Astrocyte of the spinal cord (primary cell): ENCODE measurements at regions not wholly inside any gene's neighbourhood (a gene's known extent, or its start where the extent isn't known, plus 50 kb on each side); places are given as distances from the start of the nearest gene placed in this dataset.

Experiments
- DNase-seq: peaks from one replicate; pipeline ENCODE4 v3.0.0; 2011; ENCODE audit warnings: low read depth, low spot score
- H3K4me3 ChIP-seq: 2 replicates; pipeline ENCODE4 v1.5.1; 2011; ENCODE audit warnings: low read depth, mild to moderate bottlenecking, low read length, moderate library complexity
- in situ Hi-C: cut with HindIII; loops from 2 replicates; pipeline ENCODE4 v1.10.0; 2017; ENCODE audit warnings: low sequenced_read_pairs
- TF ChIP-seq, protein P1 (sequence below): IDR thresholded peaks from 2 replicates; pipeline ENCODE4 v1.5.1; 2012; ENCODE audit warnings: low read depth, mild to moderate bottlenecking, low read length, inconsistent platforms

DNA sequence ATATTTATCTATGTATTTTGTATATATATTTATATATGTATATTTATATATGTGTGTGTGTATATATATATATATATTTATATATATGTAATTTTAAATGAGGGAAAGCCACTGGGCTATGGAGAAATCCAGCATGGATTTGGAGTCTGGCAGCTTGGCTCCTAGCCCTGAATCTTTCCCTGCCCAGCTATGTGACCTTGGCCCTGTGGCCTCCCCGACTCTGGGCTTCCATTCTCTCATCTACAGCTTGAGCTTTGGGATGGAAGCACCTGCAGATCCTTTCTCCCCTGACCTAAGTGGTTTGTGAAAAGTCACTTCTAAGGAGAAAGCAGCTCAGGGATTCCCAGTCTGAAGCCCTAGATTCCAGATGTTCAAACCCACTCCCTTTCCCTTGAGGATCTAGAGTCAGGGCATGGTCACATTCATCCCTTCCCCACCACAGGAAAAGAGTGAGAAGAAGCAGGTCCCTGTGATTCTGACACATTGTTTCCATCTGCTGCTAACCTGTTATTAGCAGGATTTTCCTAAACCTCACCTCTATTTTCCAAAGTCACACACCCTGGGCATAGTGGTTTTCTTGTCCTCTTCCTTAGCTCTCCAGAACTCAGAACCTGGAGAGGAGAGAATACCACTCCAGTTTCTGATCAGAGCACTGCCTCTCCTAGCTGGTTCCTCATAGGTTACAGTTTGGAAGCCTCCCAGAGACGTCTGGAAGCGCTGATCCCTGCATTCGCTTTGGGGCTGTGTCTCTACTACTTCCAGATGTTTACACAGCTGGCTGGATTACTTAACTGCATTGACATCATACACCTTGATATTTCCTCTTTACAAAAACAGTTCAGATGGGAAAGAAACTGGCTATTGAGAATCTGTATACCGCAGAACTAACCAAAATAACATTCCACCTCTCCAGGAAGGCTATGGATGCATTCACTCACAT lies 327.5 kb upstream of the ZMIZ1 start:
- in situ Hi-C loops, result no loop called here
- peak; percentile 65 for DNase-seq
- TF ChIP-seq, protein P1, sequence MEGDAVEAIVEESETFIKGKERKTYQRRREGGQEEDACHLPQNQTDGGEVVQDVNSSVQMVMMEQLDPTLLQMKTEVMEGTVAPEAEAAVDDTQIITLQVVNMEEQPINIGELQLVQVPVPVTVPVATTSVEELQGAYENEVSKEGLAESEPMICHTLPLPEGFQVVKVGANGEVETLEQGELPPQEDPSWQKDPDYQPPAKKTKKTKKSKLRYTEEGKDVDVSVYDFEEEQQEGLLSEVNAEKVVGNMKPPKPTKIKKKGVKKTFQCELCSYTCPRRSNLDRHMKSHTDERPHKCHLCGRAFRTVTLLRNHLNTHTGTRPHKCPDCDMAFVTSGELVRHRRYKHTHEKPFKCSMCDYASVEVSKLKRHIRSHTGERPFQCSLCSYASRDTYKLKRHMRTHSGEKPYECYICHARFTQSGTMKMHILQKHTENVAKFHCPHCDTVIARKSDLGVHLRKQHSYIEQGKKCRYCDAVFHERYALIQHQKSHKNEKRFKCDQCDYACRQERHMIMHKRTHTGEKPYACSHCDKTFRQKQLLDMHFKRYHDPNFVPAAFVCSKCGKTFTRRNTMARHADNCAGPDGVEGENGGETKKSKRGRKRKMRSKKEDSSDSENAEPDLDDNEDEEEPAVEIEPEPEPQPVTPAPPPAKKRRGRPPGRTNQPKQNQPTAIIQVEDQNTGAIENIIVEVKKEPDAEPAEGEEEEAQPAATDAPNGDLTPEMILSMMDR, result no peak
- no peak overlapping the region for H3K4me3 ChIP-seq

- DNase-seq, result no peak
- H3K4me3 ChIP-seq, result no peak overlapping the region
- TF ChIP-seq, protein P1, result no peak
- in situ Hi-C loops, result no loop called here
These were observed 326.4 kb upstream of the ZMIZ1 start for GRCh38 chr10:78742406-78742729.

DNA sequence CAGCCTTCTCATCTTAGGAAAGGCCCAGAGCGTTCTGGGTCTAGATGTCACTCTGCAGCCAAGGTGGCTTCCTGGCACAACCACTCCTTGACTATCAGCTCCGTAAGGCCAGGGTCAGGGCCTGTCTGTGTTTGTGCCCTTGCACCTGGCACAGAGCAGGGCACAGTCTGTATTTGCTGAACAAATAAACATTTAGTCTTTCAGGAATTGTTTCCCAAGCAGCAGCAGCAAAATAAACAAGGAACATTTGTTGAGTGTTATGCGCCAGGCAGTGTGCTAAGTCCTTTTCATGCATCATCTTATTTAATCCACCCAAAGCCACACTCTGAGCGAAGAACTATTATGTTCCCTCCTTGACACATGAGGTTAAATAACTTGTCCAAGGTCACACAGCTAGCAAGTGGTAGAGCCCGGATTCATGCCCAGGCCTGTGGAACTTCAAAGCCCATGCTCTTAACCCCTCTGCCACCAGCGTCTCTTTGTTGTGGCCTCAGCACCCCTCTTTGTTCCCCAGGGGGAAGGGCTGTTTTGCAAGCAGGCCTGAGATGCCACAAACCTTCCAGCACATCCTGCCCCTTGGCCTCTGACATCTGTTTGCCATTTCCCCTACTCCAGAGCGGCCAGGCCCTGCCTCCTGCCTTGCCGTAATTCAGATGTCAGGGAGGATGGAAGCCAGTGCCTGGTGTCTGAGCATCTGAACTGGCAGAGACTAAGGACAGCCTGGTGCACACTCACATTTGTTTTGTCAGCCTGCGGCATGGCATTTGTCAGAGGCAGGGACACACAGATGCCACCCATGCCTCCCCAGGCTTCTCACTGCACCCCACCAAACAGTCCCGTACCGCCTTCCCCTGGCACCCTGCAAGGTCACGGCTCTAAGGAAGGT lies 325.8 kb upstream of the ZMIZ1 start:
- TF ChIP-seq, protein P1, result no peak
- no peak overlapping the region for H3K4me3 ChIP-seq
- DNase-seq, result no peak
- in situ Hi-C loops, result no loop called here

GRCh38 chr10:78744056-78744455 lies 324.7 kb upstream of the ZMIZ1 start:
- no peak for DNase-seq
- in situ Hi-C loops, result no loop called here
- no peak overlapping the region for H3K4me3 ChIP-seq
- TF ChIP-seq, protein P1, result no peak

DNA sequence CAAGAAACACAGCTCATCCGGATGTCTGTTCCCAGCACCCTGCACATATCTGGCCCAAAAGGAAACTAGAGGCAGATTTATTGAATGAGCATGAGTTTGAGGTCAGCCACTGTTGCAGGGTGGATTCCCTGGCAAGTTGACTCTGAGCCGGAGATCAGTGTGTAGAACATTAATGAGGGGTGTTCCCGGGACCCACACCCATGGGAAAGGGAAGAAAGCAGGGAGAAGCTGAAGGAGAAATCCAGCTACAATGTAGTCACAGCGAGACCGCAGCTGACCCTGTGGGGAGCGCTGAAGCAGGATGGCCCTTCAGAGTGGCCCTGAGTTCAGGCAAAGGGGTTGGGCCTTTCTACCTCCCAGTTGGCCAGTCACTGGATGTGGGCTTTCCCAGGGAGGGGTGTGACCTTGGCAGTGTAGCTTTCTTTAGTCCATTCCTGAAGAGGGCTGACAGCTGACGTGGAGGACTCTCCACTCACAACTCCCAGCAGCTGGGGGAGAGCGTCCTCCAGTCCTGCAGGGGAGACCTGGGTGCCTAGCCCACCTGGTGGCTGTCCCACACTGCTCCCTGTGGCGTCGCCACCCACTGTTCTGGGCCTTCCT lies 324.2 kb upstream of the ZMIZ1 start:
- no peak overlapping the region for H3K4me3 ChIP-seq

GRCh38 chr10:78745441-78745840 lies 323.3 kb upstream of the ZMIZ1 start:
- DNase-seq, result no peak
- in situ Hi-C loops, result no loop called here
- no peak overlapping the region for H3K4me3 ChIP-seq
- TF ChIP-seq, protein P1, result no peak

More for the DNA sequence above, 324.2 kb upstream of the ZMIZ1 start:
- TF ChIP-seq, protein P1, result no peak
- DNase-seq, result no peak
- in situ Hi-C loops, result no loop called here
